Gastrocnemius medialis (tissue), 4 donors: ENCODE measurements at regions not wholly inside any gene's neighbourhood (a gene's known extent, or its start where the extent isn't known, plus 50 kb on each side); places are given as distances from the start of the nearest gene placed in this dataset.

Experiments used
- POLR2A ChIP-seq, 2 donors: fragments of 450-650 bp; IDR thresholded peaks; one replicate each; pipeline ENCODE4 v1.6.1; 2017; ENCODE audit warnings: antibody characterized with exemption in 2 of 2, mild to moderate bottlenecking in 2 of 2, moderate library complexity in 2 of 2
- TF ChIP-seq, protein P1 (sequence below), 5 experiments: fragments of 450-650 bp in 3 of 5; fragments of 200-600 bp in 2 of 5; sonication (generic) in 2 of 5; IDR thresholded peaks in 4 of 5; conservative IDR thresholded peaks in 1 of 5; 1 replicate in 4 of 5; 2 replicates in 1 of 5; pipeline ENCODE4 v1.5.1; 2016 to 2019; ENCODE audit warnings: antibody characterized with exemption in 5 of 5, mild to moderate bottlenecking in 3 of 5, moderate library complexity in 3 of 5

GRCh38 chr20:57108742-57109570 lies 157.5 kb downstream of the BMP7 start:
- TF ChIP-seq, protein P1, sequence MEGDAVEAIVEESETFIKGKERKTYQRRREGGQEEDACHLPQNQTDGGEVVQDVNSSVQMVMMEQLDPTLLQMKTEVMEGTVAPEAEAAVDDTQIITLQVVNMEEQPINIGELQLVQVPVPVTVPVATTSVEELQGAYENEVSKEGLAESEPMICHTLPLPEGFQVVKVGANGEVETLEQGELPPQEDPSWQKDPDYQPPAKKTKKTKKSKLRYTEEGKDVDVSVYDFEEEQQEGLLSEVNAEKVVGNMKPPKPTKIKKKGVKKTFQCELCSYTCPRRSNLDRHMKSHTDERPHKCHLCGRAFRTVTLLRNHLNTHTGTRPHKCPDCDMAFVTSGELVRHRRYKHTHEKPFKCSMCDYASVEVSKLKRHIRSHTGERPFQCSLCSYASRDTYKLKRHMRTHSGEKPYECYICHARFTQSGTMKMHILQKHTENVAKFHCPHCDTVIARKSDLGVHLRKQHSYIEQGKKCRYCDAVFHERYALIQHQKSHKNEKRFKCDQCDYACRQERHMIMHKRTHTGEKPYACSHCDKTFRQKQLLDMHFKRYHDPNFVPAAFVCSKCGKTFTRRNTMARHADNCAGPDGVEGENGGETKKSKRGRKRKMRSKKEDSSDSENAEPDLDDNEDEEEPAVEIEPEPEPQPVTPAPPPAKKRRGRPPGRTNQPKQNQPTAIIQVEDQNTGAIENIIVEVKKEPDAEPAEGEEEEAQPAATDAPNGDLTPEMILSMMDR (IDR thresholded peaks at IDR 0.05 in 4 of 5, conservative IDR thresholded peaks at IDR 0.05 in 1 of 5), result no peak
- no peak for TF ChIP-seq POLR2A (IDR thresholded peaks at IDR 0.05)
